GM23338 (cell line): ENCODE measurements at regions not wholly inside any gene's neighbourhood (a gene's known extent, or its start where the extent isn't known, plus 50 kb on each side); places are given as distances from the start of the nearest gene placed in this dataset.

Experiments used
- ATAC-seq: fragments of 200-7000 bp; cut with Tn5 transposase; 3 replicates; pipeline ENCODE4 v1.9.1; 2020
- DNase-seq: peaks from one replicate; pipeline ENCODE4 v3.0.0-alpha.2; 2015; ENCODE audit warnings: low spot score
- H2AFZ ChIP-seq: fragments of 200-600 bp; sonication (generic); 2 replicates; pipeline ENCODE4 v1.8.0; 2016; ENCODE audit warnings: antibody characterized with exemption, mild to moderate bottlenecking, moderate library complexity
- H3F3A ChIP-seq: fragments of 200-600 bp; sonication (generic); replicated peaks from 2 replicates; pipeline ENCODE4 v1.8.0; 2017; ENCODE audit warnings: antibody characterized with exemption, mixed run types, low read depth
- H3K27ac ChIP-seq: fragments of 200-600 bp; sonication (generic); 2 replicates; pipeline ENCODE4 v1.6.1; 2016; ENCODE audit warnings: low read depth
- H3K27me3 ChIP-seq: fragments of 200-600 bp; sonication (generic); 2 replicates; pipeline ENCODE4 v1.8.0; 2016; ENCODE audit warnings: mild to moderate bottlenecking, mixed run types, moderate library complexity; ENCODE audit not compliant: insufficient read depth
- H3K36me3 ChIP-seq: fragments of 200-600 bp; sonication (generic); 2 replicates; pipeline ENCODE4 v1.8.0; 2016; ENCODE audit warnings: mild to moderate bottlenecking; ENCODE audit not compliant: insufficient read depth
- H3K4me1 ChIP-seq: fragments of 200-600 bp; sonication (generic); 2 replicates; pipeline ENCODE4 v1.8.0; 2016; ENCODE audit warnings: mild to moderate bottlenecking, moderate library complexity; ENCODE audit not compliant: insufficient read depth
- H3K4me2 ChIP-seq: fragments of 200-600 bp; sonication (generic); 2 replicates; pipeline ENCODE4 v1.7.1; 2017; ENCODE audit warnings: mixed run types
- H3K4me3 ChIP-seq: fragments of 200-600 bp; sonication (generic); 2 replicates; pipeline ENCODE4 v1.6.1; 2016; ENCODE audit warnings: mixed run types
- H3K79me2 ChIP-seq: fragments of 200-600 bp; sonication (generic); replicated peaks from 2 replicates; pipeline ENCODE4 v1.8.0; 2017; ENCODE audit warnings: mild to moderate bottlenecking; ENCODE audit not compliant: insufficient read depth
- H3K9me2 ChIP-seq: fragments of 200-600 bp; sonication (generic); 2 replicates; pipeline ENCODE4 v1.8.0; 2017; ENCODE audit not compliant: insufficient read depth
- H4K20me1 ChIP-seq: fragments of 200-600 bp; sonication (generic); replicated peaks from 2 replicates; pipeline ENCODE4 v1.8.0; 2017; ENCODE audit warnings: mild to moderate bottlenecking; ENCODE audit not compliant: insufficient read depth
- H3K27ac Mint-ChIP-seq: 2 replicates; pipeline ENCODE4 v1.8.0; 2020; ENCODE audit warnings: inconsistent platforms, mild to moderate bottlenecking, moderate library complexity, mixed read lengths
- H3K27me3 Mint-ChIP-seq: 3 replicates; pipeline ENCODE4 v1.8.0; 2022; ENCODE audit warnings: low read depth, mild to moderate bottlenecking, moderate library complexity, mixed read lengths, inconsistent platforms; ENCODE audit not compliant: insufficient read depth, poor library complexity
- H3K36me3 Mint-ChIP-seq: 3 replicates; pipeline ENCODE4 v1.8.0; 2021; ENCODE audit warnings: low read depth, mild to moderate bottlenecking, inconsistent platforms, moderate library complexity, mixed read lengths
- H3K4me1 Mint-ChIP-seq: 3 replicates; pipeline ENCODE4 v1.8.0; 2020; ENCODE audit warnings: mild to moderate bottlenecking, inconsistent platforms, mixed read lengths
- H3K4me3 Mint-ChIP-seq: 3 replicates; pipeline ENCODE4 v1.8.0; 2021; ENCODE audit warnings: moderate library complexity, mild to moderate bottlenecking, inconsistent platforms, mixed read lengths
- H3K9me3 Mint-ChIP-seq: 3 replicates; pipeline ENCODE4 v1.8.0; 2020; ENCODE audit warnings: moderate library complexity, mild to moderate bottlenecking, inconsistent platforms, mixed read lengths
- CREB1 ChIP-seq: fragments of 250-450 bp; sonication (Bioruptor Pico); IDR thresholded peaks from 2 replicates; pipeline ENCODE4 v1.5.0; 2020; ENCODE audit warnings: low read depth, mild to moderate bottlenecking, moderate library complexity
- CTCF ChIP-seq, 2 experiments: fragments of 200-600 bp in 1 of 2; sonication (generic) in 1 of 2; conservative IDR thresholded peaks; 2 replicates each; pipeline versions ENCODE4 v1.5.1 to v1.6.1; 2016 to 2017; ENCODE audit warnings: antibody characterized with exemption in 2 of 2, low read depth in 2 of 2, mild to moderate bottlenecking in 2 of 2, moderate library complexity in 1 of 2
- EZH2 ChIP-seq: fragments of 200-600 bp; sonication (generic); IDR thresholded peaks from one replicate; pipeline ENCODE4 v1.8.0; 2017; ENCODE audit warnings: antibody characterized with exemption, mild to moderate bottlenecking, low read depth; ENCODE audit not compliant: unreplicated experiment
- EZH2phosphoT487 ChIP-seq: fragments of 200-600 bp; sonication (generic); IDR thresholded peaks from one replicate; pipeline ENCODE4 v1.8.1; 2018; ENCODE audit warnings: antibody characterized with exemption; ENCODE audit not compliant: unreplicated experiment
- JUNB ChIP-seq: IDR thresholded peaks from one replicate; pipeline ENCODE4 v1.6.1; 2016; ENCODE audit warnings: antibody characterized with exemption; ENCODE audit not compliant: unreplicated experiment
- NANOG ChIP-seq: IDR thresholded peaks from 2 replicates; pipeline ENCODE4 v1.6.1; 2016; ENCODE audit warnings: antibody characterized with exemption, borderline replicate concordance
- POLR2AphosphoS5 ChIP-seq: IDR thresholded peaks from 2 replicates; pipeline ENCODE4 v1.6.1; 2016; ENCODE audit warnings: antibody characterized with exemption, low read depth
- REST ChIP-seq: IDR thresholded peaks from one replicate; pipeline ENCODE4 v1.6.1; 2018; ENCODE audit warnings: antibody characterized with exemption; ENCODE audit not compliant: unreplicated experiment
- STAT1 ChIP-seq: IDR thresholded peaks from one replicate; pipeline ENCODE4 v1.6.1; 2016; ENCODE audit warnings: antibody characterized with exemption; ENCODE audit not compliant: unreplicated experiment
- ZNF114 ChIP-seq: fragments of 250-450 bp; sonication (Bioruptor Pico); IDR thresholded peaks from 2 replicates; pipeline ENCODE4 v1.5.0; 2020; ENCODE audit warnings: mild to moderate bottlenecking, moderate library complexity
- ZNF331 ChIP-seq: fragments of 250-450 bp; sonication (Bioruptor Pico); IDR thresholded peaks from 2 replicates; pipeline ENCODE4 v1.5.0; 2020; ENCODE audit warnings: low read depth, mild to moderate bottlenecking, moderate library complexity
- TF ChIP-seq, protein P1 (sequence below): IDR thresholded peaks from 2 replicates; pipeline ENCODE4 v1.6.1; 2016; ENCODE audit warnings: antibody characterized with exemption

- TF ChIP-seq JUNB (no peak), NANOG (no peak), ZNF331 (CRISPR knock-in tag) (no peak), EZH2 (no peak), POLR2AphosphoS5 (no peak)
- TF ChIP-seq, protein P1, sequence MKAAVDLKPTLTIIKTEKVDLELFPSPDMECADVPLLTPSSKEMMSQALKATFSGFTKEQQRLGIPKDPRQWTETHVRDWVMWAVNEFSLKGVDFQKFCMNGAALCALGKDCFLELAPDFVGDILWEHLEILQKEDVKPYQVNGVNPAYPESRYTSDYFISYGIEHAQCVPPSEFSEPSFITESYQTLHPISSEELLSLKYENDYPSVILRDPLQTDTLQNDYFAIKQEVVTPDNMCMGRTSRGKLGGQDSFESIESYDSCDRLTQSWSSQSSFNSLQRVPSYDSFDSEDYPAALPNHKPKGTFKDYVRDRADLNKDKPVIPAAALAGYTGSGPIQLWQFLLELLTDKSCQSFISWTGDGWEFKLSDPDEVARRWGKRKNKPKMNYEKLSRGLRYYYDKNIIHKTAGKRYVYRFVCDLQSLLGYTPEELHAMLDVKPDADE = no peak
Observed at GRCh38 chr5:103623425-103623824, 60.8 kb upstream of the NUDT12 start (continued).

- Histone ChIP-seq H4K20me1 (no peaks in the 10 kb centered on the region), H3K4me3 (no peak overlapping the region), H3K4me2 (no peak overlapping the region), H3K27ac (no peak overlapping the region), H3K79me2 (no peaks in the 10 kb centered on the region), H3K4me1 (no peaks in the 10 kb centered on the region), H3F3A (no peaks in the 10 kb centered on the region), H2AFZ (no peak overlapping the region), H3K27me3 (no peaks in the 10 kb centered on the region), H3K36me3 (no peaks in the 10 kb centered on the region), H3K9me2 (peaks cover 2% of the 10 kb centered on the region; the same call in 1 of the 2 replicates)
- Mint-ChIP-seq H3K9me3 (no peaks in the 10 kb centered on the region), H3K4me1 (no peaks in the 10 kb centered on the region), H3K27ac (no peak overlapping the region), H3K27me3 (no peaks in the 10 kb centered on the region), H3K36me3 (peaks cover 2% of the 10 kb centered on the region; the same call in 1 of the 3 replicates), H3K4me3 (no peak overlapping the region)
- TF ChIP-seq ZNF114 (CRISPR knock-in tag) = no peak
- no peak for TF ChIP-seq EZH2phosphoT487
- TF ChIP-seq JUNB = no peak
- TF ChIP-seq ZNF331 (CRISPR knock-in tag) = no peak
- TF ChIP-seq, protein P1 = no peak
- TF ChIP-seq EZH2 = no peak
- TF ChIP-seq NANOG = no peak
- TF ChIP-seq POLR2AphosphoS5 = no peak
- TF ChIP-seq CREB1 (CRISPR knock-in tag) = no peak
- no peak for TF ChIP-seq STAT1
- TF ChIP-seq REST = no peak
- TF ChIP-seq CTCF (conservative IDR thresholded peaks at IDR 0.05; ENCODE audit: low read depth in 2 of 2) = no peak
- ATAC-seq (no peak), DNase-seq (no peak)
Observed at GRCh38 chr5:103621548-103621930, 59.0 kb upstream of the NUDT12 start.
